NCI-H146 (cell line): ENCODE measurements at regions not wholly inside any gene's neighbourhood (a gene's known extent, or its start where the extent isn't known, plus 50 kb on each side); places are given as distances from the start of the nearest gene placed in this dataset.

ENCODE experiments used
- DNase-seq: peaks from one replicate; lab custom pipeline; 2025; lab: John Stamatoyannopoulos, UW

GRCh38 chr12:34377243-34378035 lies 355.1 kb downstream of the ALG10 start:
- DNase-seq = no peak

- DNase-seq = no peak
These were observed 356.8 kb downstream of the ALG10 start for GRCh38 chr12:34379142-34379541.

GRCh38 chr12:34384693-34385092 lies 362.4 kb downstream of the ALG10 start:
- no peak for DNase-seq

GRCh38 chr12:34386016-34386415 lies 363.7 kb downstream of the ALG10 start:
- no peak for DNase-seq

DNA sequence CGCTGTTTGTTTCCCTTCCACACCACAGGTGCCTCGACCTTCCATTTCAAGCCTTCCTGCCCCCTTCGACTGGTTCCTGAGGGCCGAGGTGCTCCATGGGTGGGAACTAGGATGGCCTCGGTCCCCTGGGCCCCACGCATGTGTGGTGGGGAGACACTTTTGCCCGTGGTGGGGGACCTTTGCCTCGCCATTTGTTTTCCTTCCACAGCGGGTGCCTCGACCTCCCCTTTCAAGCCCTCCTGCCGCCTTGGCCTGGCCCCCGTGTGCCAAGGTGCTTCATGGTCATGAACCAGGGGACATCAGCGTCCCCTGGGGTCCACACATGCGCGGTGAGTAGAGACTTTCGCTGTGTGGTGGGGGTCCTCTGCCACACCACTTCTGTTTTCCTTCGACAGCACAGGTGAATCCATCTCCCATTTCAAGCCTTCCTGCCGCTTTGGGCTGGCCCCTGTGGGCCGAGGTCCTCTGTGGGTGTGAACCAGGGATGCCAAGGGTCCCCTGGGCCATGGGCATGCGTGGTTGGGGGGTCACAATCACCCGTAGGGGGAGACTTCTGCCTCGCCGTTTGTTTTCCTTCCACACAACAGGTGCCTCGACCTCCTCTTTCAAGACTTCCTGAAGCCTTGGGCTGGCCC lies 364.4 kb downstream of the ALG10 start:
- DNase-seq = no peak

GRCh38 chr12:34387711-34388635 lies 365.7 kb downstream of the ALG10 start:
- no peak for DNase-seq

DNA sequence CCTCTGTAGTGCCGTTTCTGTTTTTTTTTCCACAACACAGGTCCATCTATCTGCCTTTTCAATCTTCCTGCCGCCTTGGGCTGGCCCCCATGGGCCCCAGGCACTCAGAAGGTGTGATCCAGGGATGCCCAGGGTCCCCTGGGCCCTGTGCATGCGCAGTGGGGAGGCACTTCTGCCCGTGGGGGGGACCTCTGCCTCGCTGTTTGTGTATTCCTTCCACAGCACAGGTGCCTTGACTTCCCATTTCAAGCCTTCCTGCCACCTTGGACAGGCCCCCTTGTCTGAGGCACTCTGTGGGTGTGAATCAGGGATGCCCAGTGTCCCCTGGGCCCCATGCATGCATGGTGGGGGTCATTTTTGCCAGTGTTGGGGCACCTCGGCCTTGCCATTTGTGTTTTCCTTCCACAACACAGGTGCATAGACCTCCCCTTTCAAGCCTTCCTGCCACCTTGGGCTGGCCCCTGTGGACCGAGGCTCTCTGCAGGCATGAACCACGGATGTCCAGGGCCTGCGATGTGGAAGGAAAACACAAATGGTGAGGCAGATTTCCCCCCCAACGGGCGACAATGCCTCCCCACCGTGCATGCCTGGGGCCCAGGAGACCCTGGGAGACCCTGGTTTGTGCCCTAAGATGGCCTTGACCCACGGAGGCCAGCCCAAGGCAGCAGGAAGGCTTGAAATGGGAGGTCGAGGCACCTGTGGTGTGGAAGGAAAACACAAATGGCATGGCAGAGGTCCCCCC lies 366.5 kb downstream of the ALG10 start:
- DNase-seq = no peak

DNA sequence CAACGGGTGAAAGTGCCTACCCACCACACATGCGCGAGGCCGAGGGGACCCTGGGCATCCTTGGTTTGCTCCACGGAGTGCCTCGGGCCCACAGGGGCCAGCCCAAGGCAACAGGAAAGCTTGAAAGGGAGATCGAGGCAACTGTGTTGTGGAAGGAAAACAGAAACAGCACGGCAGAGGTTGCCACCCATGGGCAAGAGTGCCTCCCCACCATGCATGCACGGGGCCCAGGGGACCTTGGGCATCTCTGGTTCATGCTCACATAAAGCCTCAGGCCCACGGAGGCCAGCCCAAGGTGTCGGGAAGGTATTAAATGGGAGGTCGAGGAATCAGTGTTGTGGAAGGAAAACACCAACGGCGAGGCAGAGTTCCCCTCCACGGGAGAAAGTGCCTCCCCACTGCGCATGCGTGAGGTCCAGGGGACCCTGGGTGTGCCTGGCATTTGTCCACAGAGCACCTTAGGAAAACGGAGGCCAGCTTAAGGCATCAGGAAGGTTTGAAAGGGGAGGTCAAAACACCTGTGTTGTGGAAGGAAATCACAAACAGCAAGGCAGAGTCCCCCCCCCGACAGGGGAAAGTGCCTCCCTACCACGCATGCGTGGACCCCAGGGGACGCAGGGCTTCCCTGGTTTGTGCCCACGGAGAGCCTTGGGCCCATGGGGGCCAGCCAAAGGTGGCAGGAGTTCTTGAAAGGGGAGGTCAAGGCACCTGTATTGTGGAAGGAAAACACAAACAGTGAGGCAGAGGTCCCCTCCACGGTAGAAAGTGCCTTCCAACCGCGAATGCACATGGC lies 367.3 kb downstream of the ALG10 start:
- DNase-seq = no peak

- no peak for DNase-seq
These were observed 368.0 kb downstream of the ALG10 start for GRCh38 chr12:34390171-34390841.

DNA sequence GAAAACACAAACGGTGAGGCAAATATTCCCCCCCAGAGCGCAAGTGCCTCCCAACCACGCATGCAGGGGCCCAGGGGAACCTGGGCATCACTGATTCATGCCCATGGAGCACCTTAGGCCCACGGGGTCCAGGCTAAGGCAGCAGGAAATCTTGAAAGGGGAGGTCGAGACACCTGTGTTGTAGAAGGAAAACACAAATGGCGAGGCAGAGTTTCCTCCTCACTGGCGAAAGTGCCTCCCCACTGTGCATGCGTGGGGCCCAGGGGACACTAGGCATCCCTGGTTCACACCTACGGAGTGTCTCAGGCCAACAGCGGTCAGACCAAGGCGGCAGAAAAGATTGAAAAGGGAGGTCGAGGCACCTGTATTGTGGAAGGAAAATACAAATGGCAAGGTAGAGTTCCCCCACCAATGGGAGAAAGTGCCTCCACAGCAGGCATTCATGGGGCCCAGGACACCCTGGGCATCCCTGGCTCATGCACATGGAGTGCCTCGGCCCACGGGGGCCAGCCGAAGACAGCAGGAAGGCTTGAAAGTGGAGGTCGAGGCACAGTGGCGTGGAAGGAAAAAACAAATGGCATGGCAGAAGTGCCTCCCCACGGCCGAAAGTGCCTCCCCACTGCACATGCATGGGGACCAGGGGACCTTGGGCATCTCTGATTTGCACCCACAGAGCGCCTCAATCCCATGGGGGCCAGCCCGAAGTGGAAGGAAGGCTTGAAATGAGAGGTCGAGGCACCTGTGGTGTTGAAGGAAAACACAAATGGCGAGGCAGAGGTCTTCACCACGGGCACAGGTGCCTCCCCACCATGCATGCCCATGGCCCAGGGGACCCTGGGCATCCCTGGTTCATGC lies 368.8 kb downstream of the ALG10 start:
- no peak for DNase-seq

DNA sequence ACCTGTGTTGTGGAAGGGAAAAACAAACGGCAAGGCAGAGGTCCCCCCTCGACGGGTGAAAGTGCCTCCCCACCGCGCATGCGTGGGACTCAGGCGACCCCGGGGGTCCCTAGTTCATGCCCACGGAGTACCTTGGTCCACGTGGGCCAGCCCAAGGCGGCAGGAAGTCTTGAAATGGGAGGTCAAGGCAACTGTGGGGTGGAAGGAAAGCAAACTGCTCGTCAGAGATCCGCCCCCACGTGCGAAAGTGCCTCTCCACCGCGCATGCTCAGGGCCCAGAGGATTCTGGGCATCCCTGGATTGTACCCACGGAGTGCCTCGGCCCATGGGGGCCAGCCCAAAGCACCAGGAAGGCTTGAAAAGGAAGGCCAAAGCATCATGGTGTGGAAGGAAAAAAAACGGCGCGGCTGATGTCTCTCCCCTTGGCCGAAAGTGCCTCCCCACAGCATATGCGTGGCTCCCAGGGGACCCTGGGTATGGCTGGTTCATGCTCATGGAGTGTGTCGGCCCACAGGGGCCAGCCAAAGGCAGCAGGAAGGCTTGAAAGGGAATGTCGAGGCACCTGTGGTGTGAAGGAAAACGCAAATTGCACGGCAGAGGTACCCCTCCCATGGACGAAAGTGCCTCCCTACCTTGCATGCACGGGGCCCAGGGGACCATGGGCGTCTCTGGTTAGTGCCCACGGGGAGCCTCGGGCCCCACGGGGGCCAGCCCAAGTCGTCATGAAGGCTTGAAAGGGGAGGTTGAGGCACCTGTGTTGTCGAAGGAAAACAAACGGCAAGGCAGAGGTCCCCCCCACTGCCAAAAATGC lies 369.7 kb downstream of the ALG10 start:
- DNase-seq = no peak

GRCh38 chr12:34392741-34393085 lies 370.4 kb downstream of the ALG10 start:
- no peak for DNase-seq

DNA sequence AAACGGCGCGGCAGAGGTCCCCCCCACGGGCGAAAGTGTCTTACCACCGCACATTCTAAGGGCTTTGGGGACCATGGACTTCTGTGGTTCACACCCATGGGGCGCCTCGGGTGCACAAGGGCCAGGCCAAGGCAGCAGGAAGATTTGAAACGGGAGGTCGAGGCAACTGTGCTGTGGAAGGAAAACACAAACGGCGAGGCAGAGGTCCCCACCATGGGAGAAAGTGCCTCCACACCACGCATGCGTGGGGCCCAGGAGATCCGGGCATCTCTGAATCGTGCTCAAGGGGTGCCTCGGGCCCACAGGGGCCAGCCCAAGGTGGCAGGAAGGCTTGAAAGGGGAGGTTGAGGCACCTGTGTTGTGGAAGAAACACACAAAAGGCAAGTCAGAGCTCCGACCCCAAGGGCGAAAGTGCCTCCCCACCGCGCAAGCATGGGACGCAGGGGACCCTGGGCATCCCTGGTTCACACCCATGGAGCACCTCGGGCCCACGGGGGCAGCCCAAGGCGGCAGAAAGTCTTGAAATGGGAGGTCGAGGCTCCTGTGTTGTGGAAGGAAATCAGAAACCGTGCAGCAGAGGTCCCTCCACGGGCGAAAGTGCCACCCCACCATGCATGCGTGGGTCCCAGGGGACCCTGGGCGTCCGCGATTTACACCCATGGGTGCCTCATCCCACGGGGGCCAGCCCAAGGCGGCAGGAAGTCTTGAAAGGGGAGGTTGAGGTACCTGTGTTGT lies 371.0 kb downstream of the ALG10 start:
- DNase-seq = no peak

DNA sequence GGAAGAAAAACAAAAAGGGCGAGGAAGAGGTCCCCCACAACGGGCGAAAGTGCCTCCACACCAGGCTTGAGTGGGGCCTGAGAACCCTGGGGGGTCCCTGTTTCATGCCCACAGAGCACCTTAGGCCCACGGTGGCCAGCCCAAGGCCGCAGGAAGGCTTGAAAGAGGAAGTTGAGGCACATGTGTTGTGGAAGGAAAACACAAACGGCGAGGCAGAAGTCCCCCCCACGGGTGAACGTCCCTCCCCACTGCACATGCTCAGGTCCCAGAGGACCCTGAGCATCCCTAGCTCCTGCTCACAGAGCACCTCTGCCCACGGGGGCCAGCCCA lies 371.5 kb downstream of the ALG10 start:
- no peak for DNase-seq

DNA sequence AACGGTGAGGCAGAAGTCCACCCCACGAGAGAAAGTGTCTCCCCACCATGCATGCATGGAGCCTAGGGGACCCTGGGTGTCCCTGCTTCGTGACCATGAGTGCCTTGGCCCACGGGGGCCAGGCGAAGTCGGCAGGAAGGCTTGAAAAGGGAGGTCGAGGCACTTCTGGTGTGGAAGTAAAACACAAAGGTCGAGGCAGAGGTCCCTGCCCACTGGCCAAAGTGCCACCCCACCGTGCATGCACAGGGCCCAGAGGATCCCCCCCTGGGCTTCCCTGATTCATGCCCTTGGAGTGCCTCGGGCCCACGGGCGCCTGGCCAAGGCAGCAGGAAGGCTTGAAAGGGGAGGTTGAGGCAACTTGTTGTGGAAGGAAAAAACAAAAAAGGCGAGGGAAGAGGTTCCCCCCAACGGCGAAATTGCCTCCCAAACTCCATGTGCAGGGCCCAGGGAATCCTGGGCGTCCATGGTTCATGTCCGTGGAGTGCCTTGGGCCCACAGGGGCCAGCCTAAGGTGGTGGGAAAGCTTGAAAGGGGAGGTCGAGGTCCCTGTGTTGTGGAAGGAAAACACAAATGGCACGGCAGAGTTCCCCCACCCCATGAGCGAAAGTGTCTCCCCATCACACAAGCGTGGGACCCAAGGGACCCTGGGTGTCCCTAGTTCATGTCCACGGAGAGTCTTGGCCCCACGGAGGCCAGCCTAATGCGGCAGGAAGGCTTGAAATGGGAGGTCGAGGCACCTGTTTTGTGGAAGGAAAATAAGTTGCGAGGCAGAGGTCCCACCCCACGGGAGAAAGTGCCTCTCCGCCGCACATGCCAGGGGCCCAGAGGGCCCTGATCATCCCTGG lies 372.1 kb downstream of the ALG10 start:
- no peak for DNase-seq

GRCh38 chr12:34395056-34396005 lies 373.0 kb downstream of the ALG10 start:
- DNase-seq = no peak
